GM12878 (cell line): ENCODE measurements at regions not wholly inside any gene's neighbourhood (a gene's known extent, or its start where the extent isn't known, plus 50 kb on each side); places are given as distances from the start of the nearest gene placed in this dataset.

Source experiments
- ATF7 ChIP-seq: fragments of 450-650 bp; IDR thresholded peaks from 2 replicates; pipeline ENCODE4 v1.6.1; 2016; ENCODE audit warnings: low read depth, mild to moderate bottlenecking
- CBX3 ChIP-seq: fragments of 200-600 bp; sonication (generic); IDR thresholded peaks from 2 replicates; pipeline ENCODE4 v1.6.1; 2016; ENCODE audit warnings: low read depth, borderline replicate concordance
- CEBPZ ChIP-seq: fragments of 150-350 bp; IDR thresholded peaks from 2 replicates; pipeline ENCODE4 v1.6.1; 2016; ENCODE audit warnings: low read depth, low read length
- JUND ChIP-seq: IDR thresholded peaks from 2 replicates; pipeline ENCODE4 v1.6.1; 2012; ENCODE audit warnings: low read depth, mild to moderate bottlenecking, low read length, improper control_type of control experiment, moderate library complexity
- LARP7 ChIP-seq: fragments of 450-650 bp; IDR thresholded peaks from 2 replicates; pipeline ENCODE4 v1.6.1; 2017; ENCODE audit warnings: mild to moderate bottlenecking
- NFYB ChIP-seq: IDR thresholded peaks from 2 replicates; pipeline ENCODE4 v1.6.1; 2011; ENCODE audit warnings: low read depth, mild to moderate bottlenecking, low read length, improper control_type of control experiment, moderate library complexity; ENCODE audit not compliant: insufficient read depth
- NKRF ChIP-seq: fragments of 450-650 bp; conservative IDR thresholded peaks from 2 replicates; pipeline ENCODE4 v1.6.1; 2017; ENCODE audit warnings: mild to moderate bottlenecking, moderate library complexity
- PRDM15 ChIP-seq: fragments of 450-650 bp; formaldehyde crosslinking; IDR thresholded peaks from 2 replicates; pipeline ENCODE4 v1.4.0; 2020; ENCODE audit warnings: mild to moderate bottlenecking, moderate library complexity
- RAD21 ChIP-seq: IDR thresholded peaks from 2 replicates; pipeline ENCODE4 v1.6.1; 2011; ENCODE audit warnings: mild to moderate bottlenecking, low read depth, low read length, moderate library complexity; ENCODE audit not compliant: insufficient read depth
- RFX5 ChIP-seq: IDR thresholded peaks from 2 replicates; pipeline ENCODE4 v1.6.1; 2011; ENCODE audit warnings: low read depth, low read length, improper control_type of control experiment
- SKIL ChIP-seq: fragments of 450-650 bp; IDR thresholded peaks from 2 replicates; pipeline ENCODE4 v1.6.1; 2017; ENCODE audit warnings: mild to moderate bottlenecking, low read depth, inconsistent platforms; ENCODE audit not compliant: poor library complexity, severe bottlenecking
- TCF3 ChIP-seq: IDR thresholded peaks from 2 replicates; pipeline ENCODE4 v1.6.1; 2012; ENCODE audit warnings: low read depth, mild to moderate bottlenecking, low read length, borderline replicate concordance; ENCODE audit not compliant: insufficient read depth
- ZBTB11 ChIP-seq: fragments of 450-650 bp; formaldehyde crosslinking; IDR thresholded peaks from 2 replicates; pipeline ENCODE4 v1.5.0; 2022; ENCODE audit warnings: mild to moderate bottlenecking, missing genetic modification characterization

- TF ChIP-seq ZBTB11, result no peak
- TF ChIP-seq ATF7, result peak; percentile 94
- TF ChIP-seq PRDM15 (CRISPR knock-in tag), result no peak
- TF ChIP-seq SKIL, result peak; percentile 87
- no peak for TF ChIP-seq LARP7
- TF ChIP-seq TCF3, result no peak
- TF ChIP-seq RFX5, result no peak
- TF ChIP-seq NFYB, result no peak
- TF ChIP-seq RAD21, result no peak
- 0 out of 2 replicates have a peak, but pooled peaks have one; percentile 32 for TF ChIP-seq JUND
- TF ChIP-seq CEBPZ, result no peak
- TF ChIP-seq CBX3, result no peak
- TF ChIP-seq NKRF, result no peak
These were observed 108.1 kb downstream of the CCDC71L start (continued) for GRCh38 chr7:106552645-106553445.
